Fibroblast of lung (primary cell): ENCODE measurements at regions not wholly inside any gene's neighbourhood (a gene's known extent, or its start where the extent isn't known, plus 50 kb on each side); places are given as distances from the start of the nearest gene placed in this dataset.

Experiments
- DNase-seq, 2 donors: peaks; one replicate each; pipeline versions ENCODE4 v3.0.0 to v3.0.0-alpha.2; 2010; ENCODE audit warnings: low read depth in 2 of 2
- H2AFZ ChIP-seq: 2 replicates; pipeline ENCODE4 v1.5.1; 2012; ENCODE audit warnings: low read length, control low read depth, inconsistent platforms
- H3K27ac ChIP-seq: 2 replicates; pipeline ENCODE4 v1.5.1; 2011; ENCODE audit warnings: low read length, control low read depth; ENCODE audit not compliant: insufficient read depth
- H3K27me3 ChIP-seq: 2 replicates; pipeline ENCODE4 v1.5.1; 2011; ENCODE audit warnings: mild to moderate bottlenecking, low read length; ENCODE audit not compliant: control insufficient read depth, insufficient read depth
- H3K36me3 ChIP-seq: 2 replicates; pipeline ENCODE4 v1.5.1; 2011; ENCODE audit warnings: low read length; ENCODE audit not compliant: control insufficient read depth, insufficient read depth
- H3K4me1 ChIP-seq: 2 replicates; pipeline ENCODE4 v1.5.1; 2011; ENCODE audit warnings: low read length; ENCODE audit not compliant: control insufficient read depth, insufficient read depth; ENCODE audit errors: extremely low read depth
- H3K4me2 ChIP-seq: 2 replicates; pipeline ENCODE4 v1.5.1; 2011; ENCODE audit warnings: low read length, control low read depth; ENCODE audit not compliant: insufficient read depth; ENCODE audit errors: extremely low read depth
- H3K4me3 ChIP-seq, 4 experiments: fragments of 200-600 bp in 1 of 4; sonication (generic) in 1 of 4; replicated peaks in 1 of 4; 2 replicates each; pipeline ENCODE4 v1.5.1; 2011 to 2016; ENCODE audit warnings: low read length in 4 of 4, low read depth in 3 of 4, mild to moderate bottlenecking in 3 of 4, control low read depth in 2 of 4, inconsistent platforms in 1 of 4, mixed read lengths in 1 of 4; ENCODE audit not compliant: insufficient read depth in 1 of 4; ENCODE audit errors: control extremely low read depth in 1 of 4
- H3K79me2 ChIP-seq: 2 replicates; pipeline ENCODE4 v1.5.1; 2012; ENCODE audit warnings: mild to moderate bottlenecking, low read length, inconsistent platforms; ENCODE audit not compliant: control insufficient read depth, insufficient read depth
- H3K9ac ChIP-seq: 2 replicates; pipeline ENCODE4 v1.5.1; 2011; ENCODE audit warnings: mild to moderate bottlenecking, low read length, control low read depth; ENCODE audit not compliant: insufficient read depth
- H3K9me3 ChIP-seq: 2 replicates; pipeline ENCODE4 v1.5.1; 2012; ENCODE audit warnings: low read depth, low read length; ENCODE audit not compliant: control insufficient read depth, insufficient read depth
- H4K20me1 ChIP-seq: 2 replicates; pipeline ENCODE4 v1.5.1; 2011; ENCODE audit warnings: low read length; ENCODE audit not compliant: control insufficient read depth, insufficient read depth; ENCODE audit errors: extremely low read depth
- EZH2 ChIP-seq: IDR thresholded peaks from 2 replicates; pipeline ENCODE4 v1.5.1; 2012; ENCODE audit warnings: low read length, control low read depth, mild to moderate bottlenecking; ENCODE audit errors: missing control alignments
- TF ChIP-seq, protein P1 (sequence below), 2 donors: IDR thresholded peaks in 1 of 2; conservative IDR thresholded peaks in 1 of 2; 1 replicate in 1 of 2; 2 replicates in 1 of 2; pipeline ENCODE4 v1.5.1; 2011 to 2012; ENCODE audit warnings: low read length in 2 of 2, control low read depth in 1 of 2, inconsistent platforms in 1 of 2, low read depth in 1 of 2, mild to moderate bottlenecking in 1 of 2

DNA sequence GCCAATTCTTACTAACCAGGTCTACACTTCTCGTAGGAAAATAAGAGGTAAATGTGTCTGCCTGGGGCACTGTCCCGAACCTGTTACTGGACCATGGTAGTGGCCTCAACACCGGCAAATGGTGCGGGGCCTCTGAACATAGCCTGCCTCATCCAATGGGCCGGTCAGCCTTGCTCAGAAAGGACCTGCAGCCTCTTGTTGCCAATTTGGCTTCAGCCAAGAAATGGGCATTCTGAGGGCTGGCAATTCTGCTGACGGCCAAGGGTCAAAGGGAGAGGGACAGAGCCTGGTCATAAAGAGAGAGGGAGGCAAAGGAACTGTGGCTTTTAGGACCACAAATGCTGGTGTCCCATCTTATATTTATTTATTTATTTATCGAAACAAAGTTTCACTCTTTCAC lies 69.5 kb upstream of the ATP6AP2 start:
- Histone ChIP-seq H3K4me3 (no peak overlapping the region), H3K4me2 (no peak overlapping the region), H3K27ac (no peak overlapping the region), H3K36me3 (no peaks in the 10 kb centered on the region), H3K27me3 (no peaks in the 10 kb centered on the region), H3K79me2 (no peaks in the 10 kb centered on the region), H3K9me3 (no peaks in the 10 kb centered on the region), H3K9ac (no peak overlapping the region), H2AFZ (no peak overlapping the region), H3K4me1 (no peaks in the 10 kb centered on the region), H4K20me1 (no peaks in the 10 kb centered on the region)
- TF ChIP-seq EZH2, result no peak
- TF ChIP-seq, protein P1, sequence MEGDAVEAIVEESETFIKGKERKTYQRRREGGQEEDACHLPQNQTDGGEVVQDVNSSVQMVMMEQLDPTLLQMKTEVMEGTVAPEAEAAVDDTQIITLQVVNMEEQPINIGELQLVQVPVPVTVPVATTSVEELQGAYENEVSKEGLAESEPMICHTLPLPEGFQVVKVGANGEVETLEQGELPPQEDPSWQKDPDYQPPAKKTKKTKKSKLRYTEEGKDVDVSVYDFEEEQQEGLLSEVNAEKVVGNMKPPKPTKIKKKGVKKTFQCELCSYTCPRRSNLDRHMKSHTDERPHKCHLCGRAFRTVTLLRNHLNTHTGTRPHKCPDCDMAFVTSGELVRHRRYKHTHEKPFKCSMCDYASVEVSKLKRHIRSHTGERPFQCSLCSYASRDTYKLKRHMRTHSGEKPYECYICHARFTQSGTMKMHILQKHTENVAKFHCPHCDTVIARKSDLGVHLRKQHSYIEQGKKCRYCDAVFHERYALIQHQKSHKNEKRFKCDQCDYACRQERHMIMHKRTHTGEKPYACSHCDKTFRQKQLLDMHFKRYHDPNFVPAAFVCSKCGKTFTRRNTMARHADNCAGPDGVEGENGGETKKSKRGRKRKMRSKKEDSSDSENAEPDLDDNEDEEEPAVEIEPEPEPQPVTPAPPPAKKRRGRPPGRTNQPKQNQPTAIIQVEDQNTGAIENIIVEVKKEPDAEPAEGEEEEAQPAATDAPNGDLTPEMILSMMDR (conservative IDR thresholded peaks at IDR 0.05 in 1 of 2, IDR thresholded peaks at IDR 0.05 in 1 of 2; ENCODE audit: low read depth in 1 of 2, low read length in 2 of 2), result no peak
- no peak for DNase-seq

DNA sequence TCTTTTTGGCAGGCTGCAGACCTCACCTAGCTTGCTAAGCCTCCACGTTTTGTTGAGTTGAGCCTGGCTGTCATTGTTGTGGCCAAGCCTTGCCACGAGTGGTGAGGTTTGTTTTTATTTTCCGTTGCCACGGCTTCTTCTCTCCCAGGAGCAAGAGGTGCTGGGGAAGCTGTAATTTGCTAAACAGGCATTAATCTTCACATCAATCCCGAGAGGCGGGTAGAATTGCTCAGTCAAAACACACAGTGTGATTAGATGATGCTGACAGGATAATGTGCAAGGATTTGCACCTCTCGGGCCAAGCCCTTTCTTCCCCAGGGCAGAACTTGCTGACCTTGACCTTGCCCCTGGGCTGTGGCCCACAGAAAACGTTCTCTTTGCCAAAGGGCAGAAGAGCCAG lies 72.2 kb upstream of the ATP6AP2 start:
- H3K27me3 ChIP-seq, result no peaks in the 10 kb centered on the region
- TF ChIP-seq, protein P1 (conservative IDR thresholded peaks at IDR 0.05 in 1 of 2, IDR thresholded peaks at IDR 0.05 in 1 of 2; ENCODE audit: low read depth in 1 of 2, low read length in 2 of 2), result no peak
- no peak for TF ChIP-seq EZH2
- no peak overlapping the region for H3K4me3 ChIP-seq
- H3K9ac ChIP-seq, result no peak overlapping the region
- no peaks in the 10 kb centered on the region for H3K9me3 ChIP-seq
- H3K4me1 ChIP-seq, result no peaks in the 10 kb centered on the region
- H2AFZ ChIP-seq, result no peak overlapping the region
- no peak overlapping the region for H3K27ac ChIP-seq
- no peak overlapping the region for H3K4me2 ChIP-seq
- H4K20me1 ChIP-seq, result no peaks in the 10 kb centered on the region
- H3K79me2 ChIP-seq, result no peaks in the 10 kb centered on the region
- no peak for DNase-seq
- H3K36me3 ChIP-seq, result no peaks in the 10 kb centered on the region

- Histone ChIP-seq H3K9ac (no peak overlapping the region), H3K4me2 (no peak overlapping the region), H3K4me1 (no peaks in the 10 kb centered on the region), H3K27me3 (no peaks in the 10 kb centered on the region), H3K9me3 (no peaks in the 10 kb centered on the region), H3K36me3 (no peaks in the 10 kb centered on the region), H3K4me3 (no peak overlapping the region), H3K79me2 (no peaks in the 10 kb centered on the region), H2AFZ (no peak overlapping the region), H4K20me1 (no peaks in the 10 kb centered on the region), H3K27ac (no peak overlapping the region)
- no peak for TF ChIP-seq EZH2
- TF ChIP-seq, protein P1 (conservative IDR thresholded peaks at IDR 0.05 in 1 of 2, IDR thresholded peaks at IDR 0.05 in 1 of 2; ENCODE audit: low read depth in 1 of 2, low read length in 2 of 2), result no peak
- peak in 1 of 2 donors; percentile 33 for DNase-seq
Measured at GRCh38 chrX:40506201-40506985, 74.4 kb upstream of the ATP6AP2 start.
